HG03025 (cell line): ENCODE measurements at regions not wholly inside any gene's neighbourhood (a gene's known extent, or its start where the extent isn't known, plus 50 kb on each side); places are given as distances from the start of the nearest gene placed in this dataset.
"Not testable (repeated sequence)": the region's sequence is repeated elsewhere in the genome, so short reads cannot be mapped to it uniquely, and the experiment has no call there.

Experiments
- ATAC-seq: cut with Tn5 transposase; IDR thresholded peaks from one replicate; pipeline ENCODE4 v1.9.1; 2021; ENCODE audit warnings: mild to moderate bottlenecking, moderate library complexity; ENCODE audit not compliant: unreplicated experiment, low FRiP score

- ATAC-seq: no peak
Observed at GRCh38 chr5:130514984-130515690, 610.9 kb downstream of the CHSY3 start.

GRCh38 chr5:130502702-130503101, 598.4 kb downstream of the CHSY3 start:
- no peak for ATAC-seq

- no peak for ATAC-seq
Observed at GRCh38 chr5:130501151-130501865, 597.0 kb downstream of the CHSY3 start.

GRCh38 chr5:130500495-130500894, 596.2 kb downstream of the CHSY3 start:
- ATAC-seq: not testable (repeated sequence)

GRCh38 chr5:130496215-130496614, 592.0 kb downstream of the CHSY3 start:
- no peak for ATAC-seq

GRCh38 chr5:130488252-130488651, 584.0 kb downstream of the CHSY3 start:
- ATAC-seq: no peak

- no peak for ATAC-seq
Observed at GRCh38 chr5:130479045-130479804, 575.0 kb downstream of the CHSY3 start.

GRCh38 chr5:130476325-130476724, 572.1 kb downstream of the CHSY3 start:
- no peak for ATAC-seq

- ATAC-seq: no peak
Observed at GRCh38 chr5:130462516-130462915, 558.3 kb downstream of the CHSY3 start.

GRCh38 chr5:130455175-130455574, 550.9 kb downstream of the CHSY3 start:
- no peak for ATAC-seq

- ATAC-seq: no peak
Observed at GRCh38 chr5:130452744-130453143, 548.5 kb downstream of the CHSY3 start.

- no peak for ATAC-seq
Observed at GRCh38 chr5:130436430-130436829, 532.2 kb downstream of the CHSY3 start.

GRCh38 chr5:130427222-130427955, 523.1 kb downstream of the CHSY3 start:
- no peak for ATAC-seq

- ATAC-seq: no peak
Observed at GRCh38 chr5:130425424-130425823, 521.2 kb downstream of the CHSY3 start.

- ATAC-seq: no peak
Observed at GRCh38 chr5:130424341-130424740, 520.1 kb downstream of the CHSY3 start.

- no peak for ATAC-seq
Observed at GRCh38 chr5:130402906-130403305, 498.6 kb downstream of the CHSY3 start.

- no peak for ATAC-seq
Observed at GRCh38 chr5:130400091-130400490, 495.8 kb downstream of the CHSY3 start.

- ATAC-seq: no peak
Observed at GRCh38 chr5:130398825-130399224, 494.6 kb downstream of the CHSY3 start.

- not testable (repeated sequence) for ATAC-seq
Observed at GRCh38 chr5:130397727-130398126, 493.5 kb downstream of the CHSY3 start.

GRCh38 chr5:130397132-130397531, 492.9 kb downstream of the CHSY3 start:
- ATAC-seq: no peak
